Fibroblast of skin of left biceps (primary cell): ENCODE measurements at regions not wholly inside any gene's neighbourhood (a gene's known extent, or its start where the extent isn't known, plus 50 kb on each side); places are given as distances from the start of the nearest gene placed in this dataset.

Experiments
- DNase-seq, 2 experiments: peaks; one replicate each; pipeline ENCODE4 v3.0.0-alpha.2; 2013; ENCODE audit warnings: low read depth in 2 of 2

DNA sequence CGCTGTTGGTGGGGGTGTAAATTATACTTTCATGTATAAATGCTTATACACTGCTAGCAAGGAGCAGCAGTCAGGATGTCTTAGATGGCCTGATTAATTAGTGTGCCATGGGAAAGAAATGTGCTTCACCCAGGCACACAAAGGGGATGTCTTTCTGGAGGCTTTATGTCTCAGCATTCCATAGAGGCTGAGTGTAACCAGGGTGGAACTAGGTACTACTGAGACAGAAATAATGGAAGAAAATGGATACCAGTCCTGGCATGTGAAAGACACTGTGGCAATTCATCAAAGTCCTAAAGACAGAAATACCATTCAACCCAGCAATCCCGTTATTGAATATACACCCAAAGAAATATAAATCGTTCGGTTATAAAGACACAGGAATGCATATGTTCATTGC, 52.5 kb downstream of the PF4 start:
- no peak for DNase-seq

DNA sequence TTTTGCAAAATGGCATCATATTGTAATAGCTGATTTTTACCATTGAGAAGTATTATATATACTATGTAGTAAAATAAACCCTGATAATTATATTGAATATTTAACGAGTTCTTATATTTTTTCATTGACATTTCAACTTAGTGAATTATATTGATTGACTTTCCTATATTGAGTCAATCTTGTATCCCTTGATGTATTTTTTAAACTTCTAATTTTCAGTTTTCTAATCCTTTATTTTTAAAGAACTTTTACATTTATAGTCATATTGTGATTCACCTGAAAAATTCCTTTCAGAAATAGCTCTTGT, 54.4 kb downstream of the CXCL1 start:
- DNase-seq, result no peak

DNA sequence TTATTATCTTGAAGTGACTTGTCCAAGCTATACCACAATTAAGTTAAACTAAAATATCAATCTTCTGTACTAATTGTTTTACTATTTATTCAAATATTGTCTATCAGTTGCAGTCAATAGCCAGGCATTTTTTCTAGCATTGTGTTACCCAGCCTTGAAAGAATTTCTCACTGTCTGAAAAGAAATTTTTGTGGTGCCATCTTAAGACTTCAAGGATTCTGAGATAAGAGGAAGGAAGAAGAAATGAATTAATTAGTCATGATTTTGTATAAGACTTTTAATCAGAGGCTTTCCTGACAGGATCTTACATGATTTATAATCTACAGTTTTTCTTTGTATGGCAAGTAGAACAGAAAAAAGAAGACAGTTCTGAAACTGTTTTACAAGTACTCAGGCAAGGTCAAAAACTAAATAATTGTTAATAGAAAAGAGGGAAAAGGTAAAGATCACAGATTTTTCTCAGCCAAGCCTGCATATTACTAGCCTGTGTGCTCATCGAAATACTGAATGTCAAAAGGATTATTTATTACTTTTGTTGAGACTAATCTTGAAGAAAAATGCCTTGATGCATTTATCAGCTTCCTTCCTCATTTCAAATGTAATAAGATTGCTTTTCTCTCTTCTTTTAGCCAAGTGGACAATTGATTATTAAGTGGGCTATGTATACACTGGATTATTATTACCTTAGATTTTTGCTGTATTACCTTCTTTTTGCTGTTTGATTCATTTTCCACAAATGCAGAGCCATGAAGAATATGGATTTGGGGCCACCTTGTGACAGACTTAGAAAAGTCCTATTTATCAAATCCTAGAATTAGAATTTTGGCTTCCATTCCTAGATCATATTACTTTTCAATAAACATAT, 53.8 kb downstream of the CXCL1 start:
- peak; percentile 28 to 36 for DNase-seq

DNA sequence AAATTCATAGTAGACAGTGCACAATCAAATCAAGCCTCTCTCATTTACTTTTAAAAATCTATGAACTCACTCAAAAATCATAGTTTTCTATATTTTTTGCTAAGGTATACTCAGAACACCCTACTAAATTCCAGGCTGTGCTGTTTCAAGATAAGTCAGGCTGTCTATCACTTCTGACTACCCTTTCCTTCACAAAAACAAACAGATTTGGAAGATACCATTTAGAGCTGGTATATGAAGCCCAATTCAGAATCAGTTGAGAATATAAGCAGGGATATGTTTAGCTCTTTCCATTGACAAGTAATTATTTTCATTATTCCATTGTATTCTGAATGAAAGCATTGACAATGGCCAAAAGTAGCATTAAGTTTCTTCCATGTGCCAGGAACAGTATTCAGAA, 53.1 kb downstream of the CXCL1 start:
- DNase-seq, result no peak
